ENCODE measurements at regions not wholly inside any gene's neighbourhood (a gene's known extent, or its start where the extent isn't known, plus 50 kb on each side); places are given as distances from the start of the nearest gene placed in this dataset.

- in situ Hi-C loops (cut with MboI; ENCODE audit: low sequenced_read_pairs): no loop called here
Observed at GRCh38 chr4:81965911-81966310, 407.9 kb downstream of the HNRNPD start.

GRCh38 chr4:81965454-81965853 lies 408.3 kb downstream of the HNRNPD start:
- in situ Hi-C loops (cut with MboI; ENCODE audit: low sequenced_read_pairs): no loop called here

DNA sequence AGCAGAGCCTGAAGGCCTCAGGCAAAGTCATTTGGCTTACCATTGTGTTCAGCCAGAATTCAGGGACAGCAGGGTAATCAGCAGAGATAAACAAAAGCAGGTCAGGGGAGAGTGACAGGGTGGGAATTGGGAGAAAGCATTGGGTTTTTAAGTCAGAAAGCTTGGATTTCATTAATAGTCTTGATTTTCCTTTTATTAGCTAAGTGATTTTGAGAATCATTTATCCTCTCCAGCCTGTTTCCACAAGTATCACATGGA lies 410.1 kb downstream of the HNRNPD start:
- in situ Hi-C loops (cut with MboI; ENCODE audit: low sequenced_read_pairs): no loop called here

DNA sequence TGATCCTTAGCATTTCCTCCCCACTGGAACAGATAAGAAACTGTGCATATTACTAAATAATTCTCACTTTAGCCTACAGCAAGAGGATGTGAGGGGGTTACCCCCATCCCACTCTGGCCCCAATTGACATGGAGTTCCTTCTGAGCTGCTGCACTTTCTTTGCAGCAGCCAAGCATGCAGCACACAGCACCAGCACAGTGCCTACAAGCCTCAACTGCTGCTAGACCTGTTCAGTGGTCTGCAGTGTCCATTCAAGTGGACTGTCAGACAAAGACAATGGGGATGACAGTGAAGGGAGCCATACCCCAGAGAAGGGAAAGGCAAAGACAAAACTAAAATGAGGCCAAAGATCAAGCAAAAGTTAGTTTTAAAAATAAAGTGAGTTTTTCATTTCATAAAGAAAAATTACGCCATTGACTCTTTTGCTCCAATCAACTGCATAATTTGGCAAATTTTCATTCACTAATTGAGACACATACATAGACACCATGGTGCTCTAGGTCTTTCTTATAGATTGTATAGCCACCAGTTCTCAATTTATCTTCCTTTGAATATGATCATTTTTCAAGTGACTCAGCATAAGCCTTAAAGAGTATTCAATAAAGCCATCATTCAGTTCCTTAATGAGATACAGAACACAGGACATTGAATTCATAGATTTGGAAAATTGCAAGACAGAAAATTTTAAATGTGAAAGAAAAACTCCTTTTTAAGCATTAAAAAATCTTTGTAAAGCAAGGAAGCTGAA lies 410.6 kb downstream of the HNRNPD start:
- in situ Hi-C loops (cut with MboI; ENCODE audit: low sequenced_read_pairs): no loop called here

DNA sequence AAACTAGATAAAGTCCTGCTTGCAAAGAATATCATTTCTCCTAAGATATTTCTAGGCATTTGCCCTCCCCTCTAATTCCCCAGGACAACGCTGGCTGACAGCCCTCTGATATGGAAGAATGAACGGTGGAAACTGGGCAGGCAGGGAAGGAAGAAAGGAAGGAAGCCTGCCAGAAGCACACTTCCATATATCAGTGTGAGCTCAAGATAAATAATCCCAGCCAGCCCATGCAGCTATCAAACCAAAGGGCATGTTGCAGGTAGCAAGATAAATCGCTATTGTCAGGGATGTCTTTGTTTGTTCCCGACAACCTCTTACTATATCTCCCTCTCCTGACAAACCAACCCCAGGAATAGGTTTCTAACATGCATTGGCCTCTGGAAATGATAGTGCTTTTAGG lies 412.8 kb downstream of the HNRNPD start:
- in situ Hi-C loops (cut with MboI; ENCODE audit: low sequenced_read_pairs): no loop called here

GRCh38 chr4:81954271-81954670 lies 419.5 kb downstream of the HNRNPD start:
- in situ Hi-C loops (cut with MboI; ENCODE audit: low sequenced_read_pairs): no loop called here

GRCh38 chr4:81951891-81952455 lies 421.8 kb downstream of the HNRNPD start:
- in situ Hi-C loops (cut with MboI; ENCODE audit: low sequenced_read_pairs): no loop called here

DNA sequence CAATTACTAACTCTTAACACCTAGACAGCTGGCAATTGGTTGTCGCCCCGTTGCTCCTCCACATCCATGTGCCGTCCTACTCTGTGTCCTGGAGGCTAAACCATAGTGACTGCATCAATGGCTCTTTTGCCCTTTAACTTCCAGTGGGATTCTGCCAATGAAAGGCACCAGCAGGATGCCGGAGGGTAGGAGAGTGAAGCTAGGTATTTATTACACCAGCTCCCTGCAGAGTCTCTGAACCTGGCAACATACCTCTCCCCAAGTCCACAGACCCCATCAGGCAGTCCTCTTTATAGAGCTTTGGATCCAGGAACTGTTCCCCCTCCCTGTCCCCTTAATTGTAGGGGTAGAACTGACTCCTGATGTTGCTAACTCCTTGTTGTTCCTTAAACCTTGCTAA lies 426.8 kb downstream of the HNRNPD start:
- in situ Hi-C loops (cut with MboI; ENCODE audit: low sequenced_read_pairs): no loop called here

GRCh38 chr4:81930506-81931238 lies 443.1 kb downstream of the HNRNPD start:
- in situ Hi-C loops (cut with MboI; ENCODE audit: low sequenced_read_pairs): no loop called here

- in situ Hi-C loops (cut with MboI; ENCODE audit: low sequenced_read_pairs): no loop called here
Observed at GRCh38 chr4:81923140-81923539, 450.7 kb downstream of the HNRNPD start.

DNA sequence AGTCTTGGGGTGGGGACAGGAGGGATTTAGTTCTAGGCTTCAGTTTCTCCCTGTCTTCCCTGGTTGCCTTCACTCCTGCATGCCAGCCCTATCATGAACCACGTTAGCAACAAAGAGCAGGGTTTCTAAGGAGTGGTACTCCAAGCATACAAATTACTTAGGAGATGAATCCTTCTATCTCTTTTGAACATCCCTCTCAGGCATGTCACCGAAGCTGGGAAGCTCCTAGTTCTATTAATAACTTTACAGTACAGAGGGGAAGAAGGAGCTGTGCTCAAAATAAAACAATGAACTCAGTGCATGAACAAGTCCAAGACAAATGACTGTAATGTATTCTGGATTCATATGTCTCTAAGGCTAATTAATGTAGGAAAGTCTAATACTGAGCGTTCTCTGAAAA lies 450.6 kb upstream of the RASGEF1B start:
- in situ Hi-C loops (cut with MboI; ENCODE audit: low sequenced_read_pairs): no loop called here

- in situ Hi-C loops (cut with MboI; ENCODE audit: low sequenced_read_pairs): no loop called here
Observed at GRCh38 chr4:81921751-81922159, 450.0 kb upstream of the RASGEF1B start.

- in situ Hi-C loops (cut with MboI; ENCODE audit: low sequenced_read_pairs): no loop called here
Observed at GRCh38 chr4:81919810-81920209, 448.1 kb upstream of the RASGEF1B start.

- in situ Hi-C loops (cut with MboI; ENCODE audit: low sequenced_read_pairs): no loop called here
Observed at GRCh38 chr4:81919223-81919622, 447.5 kb upstream of the RASGEF1B start.

DNA sequence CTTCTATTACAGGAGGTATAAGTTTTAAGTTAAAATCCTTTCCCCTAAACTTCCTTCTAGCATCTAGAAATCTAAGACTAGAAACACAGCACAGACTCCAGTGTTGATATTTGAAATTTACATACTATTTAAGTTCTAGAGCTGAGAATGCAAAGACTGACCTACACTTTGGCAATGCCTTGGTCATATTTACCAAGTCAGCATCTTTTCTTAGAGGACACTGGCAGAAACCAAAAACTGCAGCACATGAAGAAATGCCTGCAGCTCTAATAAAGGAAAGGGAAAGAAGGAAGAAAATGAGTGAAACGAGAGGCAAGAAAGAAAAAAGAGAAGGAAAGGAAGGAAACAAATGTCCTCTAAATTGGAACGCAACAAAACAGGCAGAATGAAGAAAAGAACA lies 443.7 kb upstream of the RASGEF1B start:
- in situ Hi-C loops (cut with MboI; ENCODE audit: low sequenced_read_pairs): no loop called here

DNA sequence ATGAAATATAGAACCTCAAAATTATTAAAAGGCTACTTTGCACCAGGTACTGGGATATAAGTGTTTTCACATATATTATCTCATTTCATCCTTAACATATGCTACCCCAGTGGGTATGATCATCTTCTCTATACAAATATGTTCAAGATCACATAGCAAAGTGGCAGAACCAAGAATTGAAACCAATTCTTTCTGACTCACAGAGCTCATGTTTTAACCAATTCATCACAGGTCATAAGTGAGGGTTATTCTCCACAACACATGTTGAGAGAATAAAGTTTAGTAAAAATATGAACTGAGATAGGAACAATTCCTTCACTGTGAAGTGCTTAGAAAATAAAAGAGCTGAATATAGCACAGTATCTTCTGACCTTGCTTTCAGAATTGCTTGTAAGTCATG lies 442.9 kb upstream of the RASGEF1B start:
- in situ Hi-C loops (cut with MboI; ENCODE audit: low sequenced_read_pairs): no loop called here

GRCh38 chr4:81913427-81913879 lies 441.7 kb upstream of the RASGEF1B start:
- in situ Hi-C loops (cut with MboI; ENCODE audit: low sequenced_read_pairs): no loop called here

- in situ Hi-C loops (cut with MboI; ENCODE audit: low sequenced_read_pairs): no loop called here
Observed at GRCh38 chr4:81912376-81913030, 440.8 kb upstream of the RASGEF1B start.

DNA sequence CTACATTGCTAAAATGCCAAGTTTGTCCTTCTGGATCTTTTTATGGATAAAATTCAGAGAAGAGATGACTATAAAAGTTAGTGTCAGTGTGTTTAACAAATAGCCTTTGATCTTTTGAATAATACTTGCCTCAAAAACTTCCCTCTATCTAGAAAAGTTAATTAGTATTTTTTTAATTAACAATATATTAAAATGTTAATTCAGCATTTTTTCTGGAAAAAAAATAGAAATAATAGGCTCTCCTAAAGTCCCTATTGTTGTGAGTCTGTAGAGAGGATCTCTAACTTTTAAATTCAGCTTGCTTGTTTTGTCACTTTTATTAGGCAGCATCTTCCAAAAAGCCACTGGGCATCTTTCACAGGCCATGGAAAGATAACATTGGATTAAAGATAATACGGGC lies 435.2 kb upstream of the RASGEF1B start:
- in situ Hi-C loops (cut with MboI; ENCODE audit: low sequenced_read_pairs): no loop called here

GRCh38 chr4:81905971-81906370 lies 434.3 kb upstream of the RASGEF1B start:
- in situ Hi-C loops (cut with MboI; ENCODE audit: low sequenced_read_pairs): no loop called here

DNA sequence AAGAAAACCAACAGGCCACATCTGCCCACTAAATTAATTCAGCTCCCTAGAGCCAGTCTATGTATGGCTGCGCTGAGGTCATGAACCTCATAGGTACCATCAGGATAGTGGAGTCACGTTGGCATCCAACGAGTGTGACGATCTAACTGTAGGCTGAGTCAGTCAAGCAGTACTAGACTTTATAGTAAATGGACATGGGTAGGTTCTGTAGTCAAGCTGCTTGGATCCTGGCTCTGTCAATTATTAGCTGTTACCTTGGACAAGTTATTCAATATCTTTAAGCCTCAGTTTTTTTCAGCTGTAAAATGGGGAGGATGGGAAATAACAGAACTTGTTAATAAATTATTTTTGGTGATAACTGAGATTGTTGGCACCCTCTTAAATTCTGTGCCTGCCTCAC lies 432.4 kb upstream of the RASGEF1B start:
- in situ Hi-C loops (cut with MboI; ENCODE audit: low sequenced_read_pairs): no loop called here

- in situ Hi-C loops (cut with MboI; ENCODE audit: low sequenced_read_pairs): no loop called here
Observed at GRCh38 chr4:81903212-81903611, 431.5 kb upstream of the RASGEF1B start.

Measured in HL-60/S4 treated with phorbol 12-myristate 13-acetate at 8.2 ng/mL for 4 days and 3 days (cell line).